Non-pigmented ciliary epithelial cell (primary cell): ENCODE measurements at regions not wholly inside any gene's neighbourhood (a gene's known extent, or its start where the extent isn't known, plus 50 kb on each side); places are given as distances from the start of the nearest gene placed in this dataset.

Source experiments
- DNase-seq: peaks from one replicate; pipeline ENCODE4 v3.0.0-alpha.2; 2010; ENCODE audit warnings: low read depth

GRCh38 chr2:6355886-6356761 is 509.6 kb downstream of the CMPK2 start:
- DNase-seq: no peak

- DNase-seq: no peak
These were observed 507.2 kb downstream of the CMPK2 start for GRCh38 chr2:6358546-6358945.

DNA sequence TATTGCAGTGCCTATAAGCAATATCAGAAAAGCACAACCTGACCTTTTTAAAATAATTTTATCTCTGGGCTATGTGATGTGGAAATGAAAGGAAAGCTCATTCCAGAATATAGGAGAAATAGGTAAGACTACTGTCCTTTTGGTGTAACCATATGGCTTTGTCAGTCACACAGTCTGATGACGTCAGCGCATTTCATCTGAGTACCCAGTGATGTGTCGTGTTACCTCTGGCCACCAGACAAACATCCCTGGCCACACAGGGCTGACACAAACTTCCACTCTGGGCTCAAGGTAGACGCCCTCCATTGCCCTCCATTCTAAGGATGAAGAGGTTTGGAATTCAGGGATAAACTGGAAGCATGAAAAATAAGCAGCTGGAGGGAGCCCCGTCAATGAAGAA is 506.7 kb downstream of the CMPK2 start:
- no peak for DNase-seq

DNA sequence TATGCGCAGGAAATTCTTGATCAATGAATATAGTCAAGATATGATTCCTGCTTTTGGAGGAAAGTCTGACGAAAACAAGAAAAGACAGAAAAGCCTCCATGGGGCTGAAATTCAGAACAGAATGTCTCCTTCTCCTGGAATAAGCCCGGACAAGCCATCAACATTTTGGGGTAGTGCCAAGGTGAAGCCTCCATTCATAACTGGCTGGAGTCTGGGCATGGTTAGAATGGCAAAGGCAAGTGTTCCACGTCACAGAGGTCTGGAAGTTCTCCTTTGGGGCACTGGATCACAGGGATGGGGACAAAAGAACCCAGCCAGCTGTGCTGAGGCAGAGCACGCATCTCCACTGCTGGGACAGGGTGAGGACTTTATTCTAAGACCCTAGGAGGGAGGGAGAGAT is 505.7 kb downstream of the CMPK2 start:
- no peak for DNase-seq

DNA sequence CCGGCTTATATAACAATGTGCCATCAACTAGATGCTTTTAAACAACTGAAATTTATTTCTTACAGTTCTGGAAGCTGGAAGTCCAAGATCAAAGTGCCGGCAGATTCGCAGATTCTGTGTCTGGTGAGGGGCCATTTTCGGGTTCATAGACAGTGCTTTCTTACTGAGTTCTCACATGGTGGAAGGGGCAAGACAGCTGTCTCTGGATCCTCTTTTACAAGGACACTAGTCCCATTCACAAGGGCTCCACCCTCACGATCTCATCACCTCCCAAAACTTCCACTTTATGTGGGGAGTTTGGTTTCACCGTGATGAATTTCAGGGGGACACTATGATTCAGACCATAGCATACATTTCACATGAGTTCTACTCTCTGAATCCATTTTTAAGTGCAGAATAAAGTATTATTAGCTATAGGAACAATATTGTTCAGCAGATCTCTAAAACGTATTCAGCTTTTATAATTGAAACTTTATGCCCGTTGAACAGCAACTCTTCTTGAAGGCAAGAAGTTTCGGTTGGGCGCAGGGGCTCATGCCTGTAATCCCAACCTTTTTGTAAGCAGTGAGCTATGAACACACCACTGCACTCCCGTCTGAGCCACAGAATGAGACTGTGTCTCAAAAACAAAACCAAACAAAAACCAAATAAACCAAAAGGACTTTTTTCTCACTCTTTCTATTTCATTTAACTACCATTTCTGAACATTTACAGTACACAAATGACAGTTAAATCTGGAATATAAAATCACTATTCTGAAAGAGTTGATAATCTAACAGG is 502.8 kb downstream of the CMPK2 start:
- DNase-seq: no peak

- peak; percentile 75 for DNase-seq
These were observed 497.4 kb downstream of the CMPK2 start for GRCh38 chr2:6368281-6368680.

- no peak for DNase-seq
These were observed 496.4 kb downstream of the CMPK2 start for GRCh38 chr2:6369266-6369665.

DNA sequence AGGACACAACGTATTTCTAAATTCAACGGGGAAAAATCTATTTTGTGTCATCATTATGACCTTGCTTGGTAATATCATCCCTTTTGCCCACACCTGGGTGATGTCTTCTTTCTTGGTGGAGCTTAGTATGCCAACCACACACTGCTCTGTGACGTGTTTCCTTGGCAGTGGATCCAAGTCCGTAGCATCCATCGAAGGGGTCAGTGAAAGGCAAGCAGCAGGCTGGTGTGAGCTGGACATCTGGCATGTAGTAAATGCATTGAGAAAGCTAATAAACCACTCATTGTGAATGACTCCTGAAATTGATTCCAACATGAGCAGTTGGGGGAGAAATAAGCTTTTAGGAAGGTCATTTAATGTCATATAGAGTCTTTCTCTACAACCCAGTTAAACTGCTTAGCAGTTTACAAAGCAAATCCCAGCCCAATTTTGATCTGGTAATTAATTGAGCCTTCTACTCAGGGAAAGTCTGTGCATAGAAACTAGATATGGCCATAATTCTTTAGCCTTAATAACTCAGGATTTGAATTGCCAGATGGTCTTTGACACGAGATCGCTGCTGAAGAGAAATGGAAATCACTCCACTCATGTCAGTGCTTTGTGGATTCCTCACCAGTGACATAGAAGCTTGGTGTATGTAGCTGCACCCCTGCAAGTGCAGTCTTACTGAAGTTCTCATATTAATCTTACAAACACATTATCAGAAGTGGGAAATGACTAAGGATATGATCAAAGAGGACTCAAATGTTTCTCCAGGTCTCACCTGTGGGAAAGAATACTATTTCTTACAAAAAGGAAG is 494.8 kb downstream of the CMPK2 start:
- no peak for DNase-seq

DNA sequence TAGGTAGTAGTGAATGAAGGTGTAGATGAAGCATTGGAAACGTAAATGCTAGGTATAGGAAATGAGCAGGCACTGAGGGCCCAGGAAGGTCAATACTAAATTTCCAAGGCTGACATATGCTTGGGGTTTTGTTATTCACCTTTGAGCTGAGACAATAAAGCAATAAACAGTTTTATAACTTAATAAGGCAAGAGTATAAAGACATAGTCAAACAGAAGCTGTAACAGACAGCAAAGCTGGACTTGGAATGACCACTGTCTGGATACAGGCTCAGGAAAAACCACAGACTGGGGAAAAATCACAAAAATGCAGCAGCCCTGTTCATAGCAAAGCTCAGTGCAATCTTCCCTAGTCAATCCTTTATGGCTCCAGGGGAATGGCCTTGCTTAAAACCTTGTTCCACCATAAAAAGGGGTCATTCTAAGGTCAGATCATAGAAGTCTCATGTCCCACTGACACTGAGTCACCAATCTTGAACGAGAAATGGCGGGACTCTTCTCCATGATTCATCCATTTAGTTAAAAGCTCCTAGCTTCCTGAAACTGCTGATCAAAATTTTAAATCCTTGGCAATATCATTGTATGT is 493.3 kb downstream of the CMPK2 start:
- DNase-seq: peak; percentile 93

DNA sequence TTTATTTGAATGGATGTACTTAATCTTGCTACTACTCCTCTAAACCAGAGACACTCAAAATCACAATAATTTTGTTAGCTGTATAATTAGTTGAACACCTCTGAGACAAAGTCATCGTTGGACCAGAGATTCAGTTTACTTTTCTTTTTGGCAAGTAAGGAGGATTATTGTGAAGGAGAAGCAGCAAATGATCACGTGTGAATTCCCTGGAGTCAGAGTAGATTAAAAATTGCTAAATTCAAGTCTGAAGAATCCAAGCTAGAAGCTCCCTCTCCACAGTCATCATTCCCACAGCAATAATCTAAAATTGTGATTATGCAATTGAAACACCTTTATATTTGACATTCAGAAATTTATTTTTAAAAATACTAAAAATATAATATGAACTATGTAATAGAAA is 484.4 kb downstream of the CMPK2 start:
- no peak for DNase-seq

- no peak for DNase-seq
These were observed 481.4 kb downstream of the CMPK2 start for GRCh38 chr2:6384341-6384740.

GRCh38 chr2:6392354-6392753 is 473.4 kb downstream of the CMPK2 start:
- DNase-seq: no peak

- peak; percentile 13 for DNase-seq
These were observed 472.7 kb downstream of the CMPK2 start for GRCh38 chr2:6392966-6393365.

GRCh38 chr2:6393819-6394218 is 471.9 kb downstream of the CMPK2 start:
- no peak for DNase-seq

GRCh38 chr2:6394276-6394675 is 471.4 kb downstream of the CMPK2 start:
- no peak for DNase-seq

DNA sequence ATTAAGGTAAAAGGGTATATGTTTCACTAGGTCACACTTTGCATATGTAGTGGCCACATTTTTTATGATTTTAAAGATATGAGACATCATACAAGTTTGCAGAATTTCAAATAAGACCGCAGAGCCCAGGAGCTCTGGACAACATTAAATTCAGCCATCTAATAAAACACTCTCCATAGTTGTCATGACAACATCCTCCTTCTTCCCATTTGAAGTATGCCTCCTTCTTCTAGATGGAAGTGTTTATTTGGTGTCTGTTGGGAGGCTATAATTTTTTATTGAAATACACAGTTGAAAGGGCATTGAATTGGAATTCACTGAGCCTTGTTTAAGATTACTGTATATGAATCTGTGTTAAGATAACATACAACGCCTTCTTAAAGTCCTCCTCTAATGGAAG is 467.3 kb downstream of the CMPK2 start:
- DNase-seq: no peak

GRCh38 chr2:6401301-6401700 is 464.4 kb downstream of the CMPK2 start:
- no peak for DNase-seq

DNA sequence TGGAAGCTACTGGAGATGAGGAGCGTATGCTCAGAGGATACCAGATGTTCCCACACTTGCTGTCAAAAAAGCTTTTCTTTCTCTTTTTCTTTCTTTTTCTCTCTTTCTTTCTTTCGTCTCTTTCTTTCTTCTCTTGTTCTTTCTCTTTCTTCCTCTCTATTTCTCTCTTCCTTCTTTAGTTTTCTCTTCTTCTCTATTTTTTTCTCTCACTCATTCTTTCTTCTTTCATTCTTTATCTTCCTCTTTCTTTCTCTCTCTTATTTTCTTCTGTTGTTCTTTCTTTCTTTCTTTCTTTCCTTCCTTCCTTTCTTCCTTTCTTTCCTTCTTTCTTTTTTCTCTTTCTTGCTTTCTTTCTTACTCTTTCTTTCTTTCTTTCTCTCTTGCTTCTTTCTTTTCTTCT is 457.6 kb downstream of the CMPK2 start:
- no peak for DNase-seq

DNA sequence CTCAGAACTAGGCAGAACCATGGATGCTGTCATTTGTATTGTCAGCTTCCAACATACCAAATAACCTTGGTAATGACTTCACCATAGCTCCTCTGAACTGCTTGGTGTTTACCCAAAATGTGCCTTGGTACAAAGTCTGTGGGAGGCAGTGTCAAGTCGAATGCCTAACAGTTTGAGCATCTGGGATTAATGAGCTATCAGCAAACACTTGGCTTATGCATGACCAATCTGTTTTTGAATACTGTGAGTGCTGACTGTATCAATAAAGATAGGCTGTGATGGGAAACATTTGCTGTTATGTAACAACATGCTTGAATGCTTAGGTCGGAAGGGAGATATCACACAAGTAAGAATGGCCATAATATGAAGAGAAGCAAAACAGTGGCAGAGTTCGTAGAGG is 455.4 kb downstream of the CMPK2 start:
- no peak for DNase-seq

GRCh38 chr2:6412533-6413091 is 453.1 kb downstream of the CMPK2 start:
- DNase-seq: peak; percentile 23

DNA sequence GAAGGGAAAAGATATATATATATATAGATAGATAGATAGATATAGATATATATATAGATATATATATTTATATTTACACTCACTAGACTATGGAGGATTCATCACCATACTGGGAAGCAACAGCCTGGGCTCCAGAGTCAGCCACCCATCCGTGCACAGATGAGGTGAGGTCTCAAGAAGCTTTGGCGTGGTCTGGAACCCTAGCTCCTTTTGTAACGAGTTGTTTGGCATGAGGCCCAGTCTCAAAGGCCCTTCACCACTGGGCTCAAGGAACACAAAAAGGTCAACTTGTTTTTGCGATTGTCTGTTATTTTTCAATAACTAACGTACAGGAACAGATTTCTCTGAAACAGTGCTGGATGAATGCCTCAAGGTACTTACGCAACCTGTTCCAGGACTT is 448.7 kb downstream of the CMPK2 start:
- no peak for DNase-seq

- DNase-seq: no peak
These were observed 447.4 kb downstream of the CMPK2 start for GRCh38 chr2:6418291-6418690.
